Breast epithelium (tissue), 4 donors: ENCODE measurements at regions not wholly inside any gene's neighbourhood (a gene's known extent, or its start where the extent isn't known, plus 50 kb on each side); places are given as distances from the start of the nearest gene placed in this dataset.

Experiments used
- DNase-seq, 2 donors: peaks; one replicate each; pipeline ENCODE4 v3.0.0-alpha.2; 2019; ENCODE audit warnings: low spot score in 2 of 2
- H3K27ac ChIP-seq, 2 donors: fragments of 200-600 bp; sonication (generic) in 1 of 2; one replicate each; pipeline ENCODE4 v1.5.1; 2016 to 2019; ENCODE audit warnings: mild to moderate bottlenecking in 1 of 2
- H3K27me3 ChIP-seq, 2 donors: fragments of 200-600 bp; sonication (generic) in 1 of 2; one replicate each; pipeline versions ENCODE4 v1.5.1 to v1.6.0; 2017 to 2019; ENCODE audit warnings: control low read depth in 1 of 2, mild to moderate bottlenecking in 1 of 2
- H3K36me3 ChIP-seq: fragments of 200-600 bp; one replicate; pipeline ENCODE4 v1.5.1; 2019
- H3K4me1 ChIP-seq, 2 donors: fragments of 200-600 bp; sonication (generic); one replicate each; pipeline ENCODE4 v1.5.1; 2016 to 2019; ENCODE audit warnings: control low read depth in 1 of 2
- H3K4me3 ChIP-seq, 3 donors: fragments of 200-600 bp; sonication (generic); 1 replicate in 2 of 3; 2 replicates in 1 of 3; pipeline ENCODE4 v1.5.1; 2016 to 2019; ENCODE audit warnings: mild to moderate bottlenecking in 3 of 3, moderate library complexity in 2 of 3
- H3K9me3 ChIP-seq, 2 donors: fragments of 200-600 bp; sonication (generic) in 1 of 2; one replicate each; pipeline ENCODE4 v1.5.1; 2016 to 2019; ENCODE audit warnings: control low read depth in 1 of 2
- CTCF ChIP-seq, 3 donors: fragments of 450-650 bp; IDR thresholded peaks; one replicate each; pipeline ENCODE4 v1.5.1; 2016 to 2017; ENCODE audit warnings: antibody characterized with exemption in 3 of 3, mild to moderate bottlenecking in 3 of 3, moderate library complexity in 3 of 3
- POLR2A ChIP-seq: fragments of 450-650 bp; IDR thresholded peaks from one replicate; pipeline ENCODE4 v1.6.1; 2016; ENCODE audit warnings: antibody characterized with exemption, mild to moderate bottlenecking, moderate library complexity
- POLR2AphosphoS5 ChIP-seq, 3 donors: sonication (generic); formaldehyde crosslinking; IDR thresholded peaks; one replicate each; pipeline ENCODE4 v1.6.1; 2017; ENCODE audit warnings: antibody characterized with exemption in 3 of 3
- intact Hi-C: fragments of 100-400 bp; cut with DNase I; formaldehyde crosslinking; loops from one replicate; pipeline ENCODE4 v1.15.1; 2023; ENCODE audit warnings: low total_unique reads

GRCh38 chr9:20253635-20254034, 368.7 kb downstream of the MLLT3 start:
- DNase-seq, result no peak
- Histone ChIP-seq H3K9me3 (peaks cover 0 to under 1% of the 10 kb centered on the region in 2 donors), H3K4me3 (no peak overlapping the region), H3K27ac (no peak overlapping the region), H3K27me3 (no peaks in the 10 kb centered on the region), H3K4me1 (no peaks in the 10 kb centered on the region), H3K36me3 (no peaks in the 10 kb centered on the region)
- TF ChIP-seq POLR2AphosphoS5 (IDR thresholded peaks at IDR 0.05) (no peak), POLR2A (no peak), CTCF (IDR thresholded peaks at IDR 0.05) (no peak)
- intact Hi-C loops, result no loop called here

- Histone ChIP-seq H3K36me3 (no peaks in the 10 kb centered on the region), H3K27me3 (no peaks in the 10 kb centered on the region), H3K4me3 (no peak overlapping the region), H3K9me3 (peaks cover 0 to 7% of the 10 kb centered on the region in 2 donors), H3K27ac (no peak overlapping the region), H3K4me1 (no peaks in the 10 kb centered on the region)
- DNase-seq, result no peak
- no peak for TF ChIP-seq POLR2AphosphoS5 (IDR thresholded peaks at IDR 0.05)
- TF ChIP-seq POLR2A, result no peak
- TF ChIP-seq CTCF (IDR thresholded peaks at IDR 0.05), result no peak
- intact Hi-C loops, result no loop called here
Measured at GRCh38 chr9:20252778-20253177, 369.5 kb downstream of the MLLT3 start.

- H3K27me3 ChIP-seq, result no peaks in the 10 kb centered on the region
- no peak overlapping the region for H3K4me3 ChIP-seq
- no peak for TF ChIP-seq CTCF (IDR thresholded peaks at IDR 0.05)
- no peak for TF ChIP-seq POLR2AphosphoS5 (IDR thresholded peaks at IDR 0.05)
- no peak for TF ChIP-seq POLR2A
- DNase-seq, result no peak
- no peaks in the 10 kb centered on the region for H3K4me1 ChIP-seq
- H3K9me3 ChIP-seq, result peaks cover 0 to 7% of the 10 kb centered on the region in 2 donors
- intact Hi-C loops, result no loop called here
- no peak overlapping the region for H3K27ac ChIP-seq
- H3K36me3 ChIP-seq, result no peaks in the 10 kb centered on the region
Measured at GRCh38 chr9:20250791-20251190, 371.5 kb downstream of the MLLT3 start.

GRCh38 chr9:20244271-20244670, 378.0 kb downstream of the MLLT3 start:
- no peak for TF ChIP-seq POLR2A
- no peak for TF ChIP-seq CTCF (IDR thresholded peaks at IDR 0.05)
- no peak for TF ChIP-seq POLR2AphosphoS5 (IDR thresholded peaks at IDR 0.05)
- intact Hi-C loops, result no loop called here
- Histone ChIP-seq H3K4me3 (no peak overlapping the region), H3K27me3 (no peaks in the 10 kb centered on the region), H3K4me1 (no peaks in the 10 kb centered on the region), H3K36me3 (no peaks in the 10 kb centered on the region), H3K9me3 (peaks cover 0 to 7% of the 10 kb centered on the region in 2 donors), H3K27ac (no peak overlapping the region)
- no peak for DNase-seq

GRCh38 chr9:20243841-20244240, 378.5 kb downstream of the MLLT3 start:
- TF ChIP-seq CTCF (IDR thresholded peaks at IDR 0.05) (no peak), POLR2A (no peak), POLR2AphosphoS5 (IDR thresholded peaks at IDR 0.05) (no peak)
- Histone ChIP-seq H3K36me3 (no peaks in the 10 kb centered on the region), H3K27ac (no peak overlapping the region), H3K4me1 (no peaks in the 10 kb centered on the region), H3K4me3 (no peak overlapping the region), H3K9me3 (peaks cover 0 to 7% of the 10 kb centered on the region in 2 donors), H3K27me3 (no peaks in the 10 kb centered on the region)
- intact Hi-C loops, result no loop called here
- DNase-seq, result no peak
